PC-9 (cell line): ENCODE measurements at regions not wholly inside any gene's neighbourhood (a gene's known extent, or its start where the extent isn't known, plus 50 kb on each side); places are given as distances from the start of the nearest gene placed in this dataset.

Source experiments
- EZH2 ChIP-seq: fragments of 200-600 bp; sonication (generic); IDR thresholded peaks from 2 replicates; pipeline ENCODE4 v1.8.0; 2017; ENCODE audit warnings: antibody characterized with exemption, low read depth
- TF ChIP-seq, protein P1 (sequence below): fragments of 200-600 bp; sonication (generic); conservative IDR thresholded peaks from 2 replicates; pipeline ENCODE4 v1.6.1; 2017; ENCODE audit warnings: mixed run types, antibody characterized with exemption, mild to moderate bottlenecking, moderate library complexity

DNA sequence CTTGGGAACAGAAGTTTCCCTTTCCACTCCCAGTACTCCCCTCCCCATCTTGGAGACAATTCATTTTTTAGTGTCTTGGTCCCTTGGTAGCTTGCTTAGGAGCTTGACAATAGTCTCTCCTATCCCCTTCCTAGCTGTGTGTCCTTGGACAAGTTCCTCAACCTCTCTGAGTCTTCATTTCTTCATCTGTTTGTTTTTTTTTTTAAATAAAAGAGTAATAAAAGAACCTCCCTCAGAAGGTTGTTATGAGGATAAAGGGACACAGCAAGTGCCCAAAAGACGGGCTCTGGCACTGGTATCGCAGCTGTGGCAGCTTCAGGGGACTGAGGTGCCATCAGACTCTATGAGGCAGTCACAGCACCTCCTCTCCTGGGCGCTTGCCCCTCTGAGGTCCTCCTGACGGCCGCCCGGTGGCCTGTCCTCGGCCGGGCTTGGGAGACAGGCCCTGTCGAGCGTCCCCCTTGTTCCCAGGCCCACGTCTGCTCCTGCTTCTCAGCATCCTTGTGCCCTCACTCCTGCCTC is 689.2 kb downstream of the MATN1 start:
- TF ChIP-seq, protein P1, sequence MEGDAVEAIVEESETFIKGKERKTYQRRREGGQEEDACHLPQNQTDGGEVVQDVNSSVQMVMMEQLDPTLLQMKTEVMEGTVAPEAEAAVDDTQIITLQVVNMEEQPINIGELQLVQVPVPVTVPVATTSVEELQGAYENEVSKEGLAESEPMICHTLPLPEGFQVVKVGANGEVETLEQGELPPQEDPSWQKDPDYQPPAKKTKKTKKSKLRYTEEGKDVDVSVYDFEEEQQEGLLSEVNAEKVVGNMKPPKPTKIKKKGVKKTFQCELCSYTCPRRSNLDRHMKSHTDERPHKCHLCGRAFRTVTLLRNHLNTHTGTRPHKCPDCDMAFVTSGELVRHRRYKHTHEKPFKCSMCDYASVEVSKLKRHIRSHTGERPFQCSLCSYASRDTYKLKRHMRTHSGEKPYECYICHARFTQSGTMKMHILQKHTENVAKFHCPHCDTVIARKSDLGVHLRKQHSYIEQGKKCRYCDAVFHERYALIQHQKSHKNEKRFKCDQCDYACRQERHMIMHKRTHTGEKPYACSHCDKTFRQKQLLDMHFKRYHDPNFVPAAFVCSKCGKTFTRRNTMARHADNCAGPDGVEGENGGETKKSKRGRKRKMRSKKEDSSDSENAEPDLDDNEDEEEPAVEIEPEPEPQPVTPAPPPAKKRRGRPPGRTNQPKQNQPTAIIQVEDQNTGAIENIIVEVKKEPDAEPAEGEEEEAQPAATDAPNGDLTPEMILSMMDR, result no peak
- no peak for TF ChIP-seq EZH2
